ENCODE measurements at regions not wholly inside any gene's neighbourhood (a gene's known extent, or its start where the extent isn't known, plus 50 kb on each side); places are given as distances from the start of the nearest gene placed in this dataset.

DNA sequence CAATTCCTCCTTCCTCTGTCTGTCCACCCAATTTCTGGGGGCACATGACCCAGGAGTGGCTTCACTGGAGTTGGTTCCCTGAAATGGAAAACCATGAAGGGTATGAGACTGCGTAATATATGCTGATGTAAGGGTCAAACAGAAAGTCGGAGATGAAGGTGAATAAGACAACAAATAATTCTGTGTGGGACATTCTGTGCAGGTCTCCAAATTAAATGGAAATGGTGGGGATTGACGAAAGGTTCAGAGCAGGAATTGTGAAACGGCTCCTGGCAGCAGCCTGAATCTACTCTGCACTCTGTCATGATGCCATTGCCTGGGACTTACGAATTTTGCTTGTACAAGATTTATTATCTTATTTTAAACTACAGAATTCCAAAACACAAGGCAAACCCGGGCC is 174.8 kb upstream of the RORA start:
- H3K27ac ChIP-seq: no peak overlapping the region
- 90% methylated on average over 6 of the region's 6 CpGs for WGBS (ENCODE audit: low lambda C conversion rate, missing lambda C conversion rate)
- H3K36me3 ChIP-seq (replicated peaks; ENCODE audit: insufficient read depth, low read depth): no peaks in the 10 kb centered on the region
- H2AFZ ChIP-seq: no peak overlapping the region
- H3K4me3 ChIP-seq: no peak overlapping the region
- no peak overlapping the region for H3K4me2 ChIP-seq
- H4K20me1 ChIP-seq (ENCODE audit: insufficient read depth, poor library complexity, severe bottlenecking): no peaks in the 10 kb centered on the region
- H3K9me3 ChIP-seq (ENCODE audit: low read depth): no peaks in the 10 kb centered on the region
- TF ChIP-seq EZH2phosphoT487 (IDR thresholded peaks at IDR 0.05; ENCODE audit: low read depth, severe bottlenecking, unreplicated experiment) (no peak), EZH2 (IDR thresholded peaks at IDR 0.05; ENCODE audit: borderline replicate concordance) (no peak)
- TF ChIP-seq, protein P1, sequence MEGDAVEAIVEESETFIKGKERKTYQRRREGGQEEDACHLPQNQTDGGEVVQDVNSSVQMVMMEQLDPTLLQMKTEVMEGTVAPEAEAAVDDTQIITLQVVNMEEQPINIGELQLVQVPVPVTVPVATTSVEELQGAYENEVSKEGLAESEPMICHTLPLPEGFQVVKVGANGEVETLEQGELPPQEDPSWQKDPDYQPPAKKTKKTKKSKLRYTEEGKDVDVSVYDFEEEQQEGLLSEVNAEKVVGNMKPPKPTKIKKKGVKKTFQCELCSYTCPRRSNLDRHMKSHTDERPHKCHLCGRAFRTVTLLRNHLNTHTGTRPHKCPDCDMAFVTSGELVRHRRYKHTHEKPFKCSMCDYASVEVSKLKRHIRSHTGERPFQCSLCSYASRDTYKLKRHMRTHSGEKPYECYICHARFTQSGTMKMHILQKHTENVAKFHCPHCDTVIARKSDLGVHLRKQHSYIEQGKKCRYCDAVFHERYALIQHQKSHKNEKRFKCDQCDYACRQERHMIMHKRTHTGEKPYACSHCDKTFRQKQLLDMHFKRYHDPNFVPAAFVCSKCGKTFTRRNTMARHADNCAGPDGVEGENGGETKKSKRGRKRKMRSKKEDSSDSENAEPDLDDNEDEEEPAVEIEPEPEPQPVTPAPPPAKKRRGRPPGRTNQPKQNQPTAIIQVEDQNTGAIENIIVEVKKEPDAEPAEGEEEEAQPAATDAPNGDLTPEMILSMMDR (IDR thresholded peaks at IDR 0.05; ENCODE audit: poor library complexity): no peak
- no peaks in the 10 kb centered on the region for H3K9me2 ChIP-seq (replicated peaks; ENCODE audit: insufficient read depth)
- H3K79me2 ChIP-seq: no peaks in the 10 kb centered on the region
- H3K27me3 ChIP-seq: no peaks in the 10 kb centered on the region
- H3K4me1 ChIP-seq (ENCODE audit: insufficient read depth): no peaks in the 10 kb centered on the region
- no peak for DNase-seq (ENCODE audit: low spot score)

DNA sequence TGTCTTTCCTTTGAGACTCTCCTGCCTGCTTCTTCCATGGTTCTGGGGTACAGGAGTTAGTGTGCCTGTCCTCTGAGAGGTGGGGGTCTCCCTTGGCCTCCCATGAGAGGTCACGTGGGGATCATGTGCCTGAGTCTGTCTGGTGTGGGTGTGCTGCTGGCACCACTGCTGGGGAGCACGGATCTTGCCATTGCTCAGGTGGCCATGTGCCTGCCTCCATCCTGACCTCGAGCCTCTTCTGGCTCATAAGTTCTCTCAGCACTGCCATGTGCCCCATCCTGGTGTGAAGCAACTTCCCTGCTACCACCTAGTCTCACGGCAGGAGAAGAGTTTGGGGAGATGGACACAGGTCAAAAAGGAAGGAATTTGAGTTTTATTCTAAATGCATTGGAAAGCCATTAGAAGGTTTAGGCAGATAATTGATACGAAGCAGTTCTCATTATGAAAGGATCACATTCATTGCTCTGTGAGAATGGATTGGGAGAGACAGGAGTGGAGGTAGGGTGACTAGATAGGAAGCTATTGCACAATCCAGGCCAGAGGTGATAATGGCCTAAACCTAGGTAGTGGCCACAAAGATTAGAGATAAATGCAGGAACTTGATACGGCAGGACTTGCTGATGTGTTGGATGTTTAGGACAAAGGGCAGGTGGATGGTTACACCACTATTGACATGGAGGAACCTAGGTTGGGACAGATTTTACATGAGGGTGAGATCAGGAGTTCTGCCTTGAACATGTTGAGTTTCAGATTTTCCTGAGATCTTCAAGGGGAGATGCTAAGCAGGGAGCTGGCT is 173.0 kb upstream of the RORA start:
- H3K4me1 ChIP-seq (ENCODE audit: insufficient read depth): no peaks in the 10 kb centered on the region
- no peaks in the 10 kb centered on the region for H4K20me1 ChIP-seq (ENCODE audit: insufficient read depth, poor library complexity, severe bottlenecking)
- no peaks in the 10 kb centered on the region for H3K9me2 ChIP-seq (replicated peaks; ENCODE audit: insufficient read depth)
- no peak overlapping the region for H3K4me3 ChIP-seq
- no peaks in the 10 kb centered on the region for H3K27me3 ChIP-seq
- no peaks in the 10 kb centered on the region for H3K79me2 ChIP-seq
- no peaks in the 10 kb centered on the region for H3K9me3 ChIP-seq (ENCODE audit: low read depth)
- TF ChIP-seq, protein P1 (IDR thresholded peaks at IDR 0.05; ENCODE audit: poor library complexity): no peak
- no peak for TF ChIP-seq EZH2phosphoT487 (IDR thresholded peaks at IDR 0.05; ENCODE audit: low read depth, severe bottlenecking, unreplicated experiment)
- H2AFZ ChIP-seq: no peak overlapping the region
- DNase-seq (ENCODE audit: low spot score): no peak
- WGBS (ENCODE audit: low lambda C conversion rate, missing lambda C conversion rate): 84% methylated on average over 6 of the region's 6 CpGs
- no peak overlapping the region for H3K4me2 ChIP-seq
- peak overlapping the region; percentile 33 for H3K27ac ChIP-seq
- H3K36me3 ChIP-seq (replicated peaks; ENCODE audit: insufficient read depth, low read depth): no peaks in the 10 kb centered on the region

DNA sequence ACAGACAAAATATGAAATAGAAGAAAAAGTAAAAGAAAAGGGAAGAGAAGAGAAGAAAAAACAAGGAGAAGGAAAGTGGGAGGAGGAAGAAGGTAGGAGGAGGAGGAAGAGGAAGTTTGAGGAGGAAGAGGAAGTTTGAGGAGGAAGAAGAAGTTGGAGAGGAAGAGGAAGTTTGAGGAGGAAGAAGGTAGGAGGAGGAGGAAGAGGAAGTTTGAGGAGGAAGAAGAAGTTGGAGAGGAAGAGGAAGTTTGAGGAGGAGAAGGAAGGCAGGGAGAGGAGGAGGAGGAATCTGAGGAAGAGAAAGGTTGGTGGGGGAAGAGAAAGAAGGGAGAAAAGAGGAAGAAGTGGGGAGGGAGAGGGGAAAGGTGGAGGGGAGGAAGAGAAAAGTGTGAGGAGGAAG is 169.2 kb upstream of the RORA start:
- no peak overlapping the region for H3K4me2 ChIP-seq
- H3K9me3 ChIP-seq (ENCODE audit: low read depth): no peaks in the 10 kb centered on the region
- no peaks in the 10 kb centered on the region for H3K36me3 ChIP-seq (replicated peaks; ENCODE audit: insufficient read depth, low read depth)
- H2AFZ ChIP-seq: no peak overlapping the region
- no peak overlapping the region for H3K27ac ChIP-seq
- no peaks in the 10 kb centered on the region for H3K4me1 ChIP-seq (ENCODE audit: insufficient read depth)
- no peak overlapping the region for H3K4me3 ChIP-seq
- no peaks in the 10 kb centered on the region for H3K79me2 ChIP-seq
- no peaks in the 10 kb centered on the region for H4K20me1 ChIP-seq (ENCODE audit: insufficient read depth, poor library complexity, severe bottlenecking)
- DNase-seq (ENCODE audit: low spot score): no peak
- H3K9me2 ChIP-seq (replicated peaks; ENCODE audit: insufficient read depth): no peaks in the 10 kb centered on the region
- no peaks in the 10 kb centered on the region for H3K27me3 ChIP-seq
- TF ChIP-seq EZH2 (IDR thresholded peaks at IDR 0.05; ENCODE audit: borderline replicate concordance) (no peak), EZH2phosphoT487 (IDR thresholded peaks at IDR 0.05; ENCODE audit: low read depth, severe bottlenecking, unreplicated experiment) (no peak)
- TF ChIP-seq, protein P1 (IDR thresholded peaks at IDR 0.05; ENCODE audit: poor library complexity): no peak
